Midbrain (tissue), 1 donor: ENCODE measurements at regions not wholly inside any gene's neighbourhood (a gene's known extent, or its start where the extent isn't known, plus 50 kb on each side); places are given as distances from the start of the nearest gene placed in this dataset.

ENCODE experiments used
- DNase-seq: peaks from one replicate; lab custom pipeline; 2025; lab: John Stamatoyannopoulos, UW

GRCh38 chr14:83455561-83455960 lies 1921.9 kb upstream of the SEL1L start:
- DNase-seq, result no peak

- DNase-seq, result no peak
Measured at GRCh38 chr14:83461521-83461920, 1927.9 kb upstream of the SEL1L start.

GRCh38 chr14:83462759-83463158 lies 1929.1 kb upstream of the SEL1L start:
- DNase-seq, result no peak

- DNase-seq, result peak; percentile 80
Measured at GRCh38 chr14:83463500-83464098, 1929.9 kb upstream of the SEL1L start.

GRCh38 chr14:83467811-83468210 lies 1934.2 kb upstream of the SEL1L start:
- no peak for DNase-seq

- DNase-seq, result no peak
Measured at GRCh38 chr14:83470466-83470865, 1936.8 kb upstream of the SEL1L start.

GRCh38 chr14:83470959-83471695 lies 1937.5 kb upstream of the SEL1L start:
- no peak for DNase-seq

- no peak for DNase-seq
Measured at GRCh38 chr14:83473416-83474235, 1940.0 kb upstream of the SEL1L start.

GRCh38 chr14:83478741-83479140 lies 1945.1 kb upstream of the SEL1L start:
- no peak for DNase-seq

GRCh38 chr14:83483063-83483462 lies 1949.4 kb upstream of the SEL1L start:
- no peak for DNase-seq

- DNase-seq, result no peak
Measured at GRCh38 chr14:83485591-83485990, 1951.9 kb upstream of the SEL1L start.

- no peak for DNase-seq
Measured at GRCh38 chr14:83491091-83491490, 1957.4 kb upstream of the SEL1L start.

GRCh38 chr14:83520837-83521236 lies 1987.2 kb upstream of the SEL1L start:
- no peak for DNase-seq

GRCh38 chr14:83529531-83529930 lies 1995.9 kb upstream of the SEL1L start:
- no peak for DNase-seq

GRCh38 chr14:83533734-83534133 lies 1996.2 kb upstream of the FLRT2 start:
- DNase-seq, result no peak

GRCh38 chr14:83534995-83535394 lies 1994.9 kb upstream of the FLRT2 start:
- DNase-seq, result no peak

GRCh38 chr14:83535444-83535843 lies 1994.5 kb upstream of the FLRT2 start:
- no peak for DNase-seq

GRCh38 chr14:83541147-83541546 lies 1988.8 kb upstream of the FLRT2 start:
- DNase-seq, result no peak

GRCh38 chr14:83548061-83548839 lies 1981.7 kb upstream of the FLRT2 start:
- DNase-seq, result no peak

GRCh38 chr14:83556065-83556464 lies 1973.9 kb upstream of the FLRT2 start:
- DNase-seq, result no peak

GRCh38 chr14:83556746-83557453 lies 1973.0 kb upstream of the FLRT2 start:
- no peak for DNase-seq

GRCh38 chr14:83558946-83559345 lies 1971.0 kb upstream of the FLRT2 start:
- DNase-seq, result no peak
